C4-2B (cell line): ENCODE measurements at regions not wholly inside any gene's neighbourhood (a gene's known extent, or its start where the extent isn't known, plus 50 kb on each side); places are given as distances from the start of the nearest gene placed in this dataset.

Experiments used
- ZFX ChIP-seq: fragments of 450-650 bp; IDR thresholded peaks from 2 replicates; pipeline ENCODE4 v1.6.1; 2017
- TF ChIP-seq, protein P1 (sequence below): fragments of 450-650 bp; conservative IDR thresholded peaks from 2 replicates; pipeline ENCODE4 v1.5.1; 2017; ENCODE audit warnings: mild to moderate bottlenecking

- TF ChIP-seq, protein P1, sequence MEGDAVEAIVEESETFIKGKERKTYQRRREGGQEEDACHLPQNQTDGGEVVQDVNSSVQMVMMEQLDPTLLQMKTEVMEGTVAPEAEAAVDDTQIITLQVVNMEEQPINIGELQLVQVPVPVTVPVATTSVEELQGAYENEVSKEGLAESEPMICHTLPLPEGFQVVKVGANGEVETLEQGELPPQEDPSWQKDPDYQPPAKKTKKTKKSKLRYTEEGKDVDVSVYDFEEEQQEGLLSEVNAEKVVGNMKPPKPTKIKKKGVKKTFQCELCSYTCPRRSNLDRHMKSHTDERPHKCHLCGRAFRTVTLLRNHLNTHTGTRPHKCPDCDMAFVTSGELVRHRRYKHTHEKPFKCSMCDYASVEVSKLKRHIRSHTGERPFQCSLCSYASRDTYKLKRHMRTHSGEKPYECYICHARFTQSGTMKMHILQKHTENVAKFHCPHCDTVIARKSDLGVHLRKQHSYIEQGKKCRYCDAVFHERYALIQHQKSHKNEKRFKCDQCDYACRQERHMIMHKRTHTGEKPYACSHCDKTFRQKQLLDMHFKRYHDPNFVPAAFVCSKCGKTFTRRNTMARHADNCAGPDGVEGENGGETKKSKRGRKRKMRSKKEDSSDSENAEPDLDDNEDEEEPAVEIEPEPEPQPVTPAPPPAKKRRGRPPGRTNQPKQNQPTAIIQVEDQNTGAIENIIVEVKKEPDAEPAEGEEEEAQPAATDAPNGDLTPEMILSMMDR = no peak
- no peak for TF ChIP-seq ZFX
Observed at GRCh38 chr1:236334893-236335545, 53.3 kb upstream of the ERO1B start.
